NCI-H774 (cell line): ENCODE measurements at regions not wholly inside any gene's neighbourhood (a gene's known extent, or its start where the extent isn't known, plus 50 kb on each side); places are given as distances from the start of the nearest gene placed in this dataset.
"Not testable (repeated sequence)": the region's sequence is repeated elsewhere in the genome, so short reads cannot be mapped to it uniquely, and the experiment has no call there.

Experiments
- DNase-seq: peaks from one replicate; lab custom pipeline; 2025; lab: John Stamatoyannopoulos, UW

- DNase-seq = no peak
Observed at GRCh38 chrX:1140236-1140681, 72.2 kb downstream of the CRLF2 start.

GRCh38 chrX:1139185-1139500 is 73.3 kb downstream of the CRLF2 start:
- no peak for DNase-seq

GRCh38 chrX:1138476-1139184 is 73.8 kb downstream of the CRLF2 start:
- DNase-seq = no peak

- no peak for DNase-seq
Observed at GRCh38 chrX:1137531-1137930, 74.9 kb downstream of the CRLF2 start.

- DNase-seq = not testable (repeated sequence)
Observed at GRCh38 chrX:1136582-1136981, 75.9 kb downstream of the CRLF2 start.

GRCh38 chrX:1134976-1135375 is 77.5 kb downstream of the CRLF2 start:
- no peak for DNase-seq

GRCh38 chrX:1134156-1134555 is 78.3 kb downstream of the CRLF2 start:
- DNase-seq = no peak

GRCh38 chrX:1126738-1127137 is 85.7 kb downstream of the CRLF2 start:
- DNase-seq = no peak

- no peak for DNase-seq
Observed at GRCh38 chrX:1124531-1124930, 87.9 kb downstream of the CRLF2 start.

GRCh38 chrX:1122851-1123250 is 89.6 kb downstream of the CRLF2 start:
- not testable (repeated sequence) for DNase-seq

GRCh38 chrX:1119275-1119674 is 93.2 kb downstream of the CRLF2 start:
- no peak for DNase-seq

GRCh38 chrX:1118572-1119199 is 93.8 kb downstream of the CRLF2 start:
- no peak for DNase-seq

GRCh38 chrX:1115411-1115810 is 97.0 kb downstream of the CRLF2 start:
- DNase-seq = not testable (repeated sequence)

- DNase-seq = no peak
Observed at GRCh38 chrX:1112321-1112720, 100.1 kb downstream of the CRLF2 start.

GRCh38 chrX:1111601-1112300 is 100.7 kb downstream of the CRLF2 start:
- no peak for DNase-seq

GRCh38 chrX:1109580-1110119 is 102.8 kb downstream of the CRLF2 start:
- DNase-seq = no peak

GRCh38 chrX:1108501-1109445 is 103.7 kb downstream of the CRLF2 start:
- DNase-seq = no peak

GRCh38 chrX:1106478-1107210 is 105.8 kb downstream of the CRLF2 start:
- DNase-seq = no peak

GRCh38 chrX:1105671-1106419 is 106.6 kb downstream of the CRLF2 start:
- DNase-seq = no peak

GRCh38 chrX:1105031-1105430 is 107.4 kb downstream of the CRLF2 start:
- DNase-seq = not testable (repeated sequence)
